ENCODE measurements at regions not wholly inside any gene's neighbourhood (a gene's known extent, or its start where the extent isn't known, plus 50 kb on each side); places are given as distances from the start of the nearest gene placed in this dataset.

- DNase-seq = no peak
Measured at GRCh38 chr18:67731851-67732250, 215.3 kb upstream of the DSEL start.

- no peak for DNase-seq
Measured at GRCh38 chr18:67730886-67731285, 214.4 kb upstream of the DSEL start.

DNA sequence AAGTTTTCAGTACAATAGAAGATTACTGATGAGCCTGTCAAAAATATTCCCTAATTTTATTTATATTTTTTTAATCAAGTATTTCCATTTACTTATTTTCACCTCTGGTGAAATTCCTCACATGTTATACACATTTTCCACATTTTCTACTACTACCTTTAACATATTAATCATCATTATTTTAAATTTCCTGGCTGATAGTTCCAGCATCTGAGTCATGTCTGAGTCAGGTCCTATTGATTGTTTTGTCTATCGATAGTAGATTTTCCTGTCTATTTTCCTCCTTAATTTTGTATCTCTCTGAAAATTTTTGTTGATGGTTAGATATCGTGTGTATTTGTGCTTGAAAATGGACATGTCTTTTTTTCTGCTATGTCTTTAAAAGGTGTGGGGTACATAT is 211.8 kb upstream of the DSEL start:
- DNase-seq = no peak

- no peak for DNase-seq
Measured at GRCh38 chr18:67726882-67727281, 210.4 kb upstream of the DSEL start.

DNA sequence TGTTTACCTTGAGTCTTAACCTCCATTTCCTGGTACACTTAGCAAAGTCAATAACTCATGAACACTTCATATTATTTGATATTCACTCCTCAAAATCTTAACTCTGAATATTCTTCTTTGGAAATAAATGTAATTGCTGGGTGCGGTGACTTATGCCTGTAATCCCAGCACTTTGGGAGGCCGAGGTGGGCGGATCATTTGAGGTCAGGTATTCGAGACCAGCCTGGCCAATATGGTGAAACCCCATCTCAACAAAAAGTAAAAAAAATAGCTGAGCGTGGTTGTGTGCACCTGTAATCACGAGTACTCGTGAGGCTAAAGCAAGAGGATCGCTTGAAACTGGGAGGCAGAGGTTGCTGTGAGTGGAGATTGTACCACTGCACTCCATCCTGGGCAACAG is 201.3 kb upstream of the DSEL start:
- DNase-seq = no peak

DNA sequence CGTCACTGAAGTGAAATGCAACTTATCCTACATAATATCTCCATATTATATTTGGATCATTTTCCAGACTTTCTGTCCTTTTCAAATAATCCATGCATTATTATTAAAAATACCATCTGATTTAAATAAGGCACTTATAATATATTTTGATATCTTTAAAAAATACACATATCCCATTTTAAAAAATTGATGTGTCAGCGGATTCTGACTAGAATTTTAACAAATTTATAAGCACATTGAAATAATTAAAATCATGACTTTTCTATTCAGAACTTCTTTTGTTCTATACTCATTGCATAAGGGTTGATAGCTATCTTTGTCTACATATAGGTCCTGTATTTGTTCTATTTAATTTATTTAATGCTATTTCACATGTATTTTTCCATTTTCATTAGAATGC is 199.0 kb upstream of the DSEL start:
- no peak for DNase-seq

DNA sequence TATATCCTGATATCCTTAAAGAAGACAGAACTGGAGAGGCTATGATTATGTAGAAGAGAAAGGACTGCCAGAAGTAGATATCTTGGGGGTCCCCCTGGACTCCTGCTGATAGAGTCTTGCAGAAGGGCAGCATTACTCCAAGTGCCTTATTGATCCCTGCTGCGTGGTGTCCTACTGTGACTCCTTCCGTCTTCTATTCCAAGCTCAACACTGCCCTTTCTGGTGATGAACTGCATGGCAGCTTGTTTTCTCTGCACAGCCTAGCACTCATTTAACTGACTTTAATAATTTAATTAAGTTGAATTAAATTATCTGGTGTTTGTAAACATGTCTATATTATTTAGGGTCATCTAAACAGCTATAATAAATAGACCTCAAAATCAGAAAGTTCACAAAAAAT is 194.1 kb upstream of the DSEL start:
- no peak for DNase-seq

GRCh38 chr18:67705748-67706147 is 189.2 kb upstream of the DSEL start:
- DNase-seq = no peak

- DNase-seq = no peak
Measured at GRCh38 chr18:67695684-67696083, 179.2 kb upstream of the DSEL start.

- no peak for DNase-seq
Measured at GRCh38 chr18:67694787-67695186, 178.3 kb upstream of the DSEL start.

DNA sequence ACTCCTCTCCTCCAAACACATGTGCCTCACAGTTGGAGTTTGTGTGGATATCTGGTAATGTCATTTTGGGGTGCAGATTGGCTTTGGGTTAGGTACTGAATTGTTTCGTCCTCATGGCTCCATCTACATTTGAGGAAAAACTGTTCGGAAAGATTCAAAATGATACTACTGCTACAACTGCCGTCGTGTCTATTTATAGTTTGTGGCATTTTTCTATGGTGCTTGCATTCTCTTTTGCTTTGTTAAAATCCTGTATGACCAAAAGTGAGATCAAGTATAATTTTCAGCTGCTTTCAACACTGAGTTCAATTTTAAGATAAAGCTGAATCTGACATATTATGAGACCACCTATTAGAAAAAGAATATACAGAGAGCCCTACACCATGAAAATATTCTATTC is 176.3 kb upstream of the DSEL start:
- no peak for DNase-seq

DNA sequence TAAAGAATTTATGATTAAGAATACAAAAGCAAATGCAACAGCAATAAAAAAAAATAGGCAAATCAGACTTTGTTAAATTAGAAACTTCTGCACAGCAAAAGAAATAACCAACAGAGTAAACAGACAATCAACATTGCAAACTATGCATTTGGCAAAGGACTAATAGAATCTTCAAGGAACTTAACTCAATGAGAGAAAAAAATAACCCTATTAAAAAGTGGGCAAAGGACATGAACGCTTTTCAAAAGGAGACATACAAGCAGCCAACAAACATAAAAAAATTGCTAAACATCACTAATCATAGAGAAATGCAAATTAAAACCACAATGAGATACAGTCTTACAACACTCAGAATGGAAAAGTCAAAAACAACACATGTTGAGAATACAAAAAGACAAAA is 166.0 kb upstream of the DSEL start:
- no peak for DNase-seq

GRCh38 chr18:67677489-67677888 is 161.0 kb upstream of the DSEL start:
- DNase-seq = no peak

- no peak for DNase-seq
Measured at GRCh38 chr18:67672716-67673115, 156.2 kb upstream of the DSEL start.

- DNase-seq = no peak
Measured at GRCh38 chr18:67672155-67672554, 155.6 kb upstream of the DSEL start.

- DNase-seq = no peak
Measured at GRCh38 chr18:67670024-67670543, 153.6 kb upstream of the DSEL start.

GRCh38 chr18:67665266-67665665 is 148.7 kb upstream of the DSEL start:
- no peak for DNase-seq

DNA sequence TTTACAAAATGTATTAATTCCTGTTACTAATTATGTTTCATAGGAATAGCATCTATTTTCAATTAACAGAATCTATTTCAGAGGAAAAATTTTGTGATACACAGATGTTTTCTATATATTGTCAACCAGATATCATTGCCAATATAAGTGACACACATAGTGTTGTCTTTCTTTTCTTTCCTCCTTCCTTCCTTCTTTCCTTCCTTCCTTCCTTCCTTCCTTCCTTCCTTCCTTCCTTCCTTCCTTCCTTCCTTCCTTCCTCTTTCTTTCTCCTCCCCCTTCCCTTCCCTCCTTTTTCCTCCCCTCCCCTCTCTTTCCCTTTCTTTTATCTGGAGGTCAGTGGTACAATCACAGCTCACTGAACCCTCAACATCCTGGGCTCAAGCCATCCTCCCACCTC is 146.5 kb upstream of the DSEL start:
- DNase-seq = no peak

- no peak for DNase-seq
Measured at GRCh38 chr18:67661555-67661954, 145.0 kb upstream of the DSEL start.

DNA sequence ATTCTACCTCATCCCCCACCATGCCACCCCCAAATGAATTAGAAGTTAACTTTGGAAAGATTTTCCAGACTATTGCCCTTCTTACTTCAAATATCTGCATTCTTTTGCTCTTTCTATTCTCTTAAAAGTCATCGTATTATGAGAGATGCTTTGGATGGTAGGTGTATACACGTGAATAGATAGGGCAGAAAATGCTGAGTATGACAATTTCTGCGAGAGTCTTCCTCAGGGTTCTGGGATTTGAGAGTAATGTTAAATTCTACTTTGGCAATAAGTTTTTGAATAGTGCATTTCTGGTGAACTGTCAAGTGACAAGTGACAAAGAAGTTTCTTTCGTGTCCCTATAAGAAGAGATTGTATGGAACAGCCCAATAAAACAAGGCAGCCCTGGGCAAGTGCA is 137.6 kb upstream of the DSEL start:
- no peak for DNase-seq

- DNase-seq = peak in 1 of 14 donors; percentile 11
Measured at GRCh38 chr18:67652288-67652687, 135.8 kb upstream of the DSEL start.

DNA sequence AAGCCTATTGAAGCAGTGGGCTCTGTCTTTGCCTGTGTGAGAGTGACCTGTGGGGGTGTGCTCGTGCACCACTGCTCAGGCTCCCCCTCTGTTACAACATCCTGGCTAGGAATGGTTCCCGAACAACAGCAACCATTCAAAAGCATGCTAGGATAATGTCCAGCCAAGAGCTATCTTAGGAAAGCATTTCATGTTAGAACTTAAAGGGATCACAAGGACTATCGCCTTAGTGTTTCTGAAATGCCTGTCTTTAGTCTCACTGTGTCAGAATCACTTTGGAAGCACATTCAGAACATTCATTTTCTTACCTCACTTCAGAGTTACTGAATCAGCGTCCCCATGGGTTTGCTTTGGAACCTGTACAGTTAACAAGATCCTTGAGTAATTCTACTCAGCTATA is 134.9 kb upstream of the DSEL start:
- no peak for DNase-seq

- DNase-seq = no peak
Measured at GRCh38 chr18:67650686-67651385, 134.3 kb upstream of the DSEL start.

DNA sequence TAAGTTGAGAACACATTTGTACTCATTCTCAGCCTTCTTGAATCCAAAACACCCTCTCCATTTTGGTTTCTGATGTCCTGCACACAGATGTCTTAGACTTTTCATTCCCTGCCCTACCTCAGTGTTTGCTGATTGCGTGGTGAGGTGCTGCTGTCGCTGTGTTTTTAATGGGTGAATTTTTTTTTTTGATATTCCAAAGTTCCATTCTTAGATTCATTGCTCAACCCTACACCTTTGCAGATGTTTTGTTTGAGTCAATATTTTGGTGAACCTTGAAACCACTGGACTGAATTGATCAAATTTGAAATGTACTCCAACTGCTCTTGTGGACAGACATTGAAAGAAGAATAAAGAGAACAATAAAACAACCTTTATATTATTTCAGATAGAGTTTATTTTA is 130.4 kb upstream of the DSEL start:
- no peak for DNase-seq

- no peak for DNase-seq
Measured at GRCh38 chr18:67644226-67644625, 127.7 kb upstream of the DSEL start.
